ENCODE measurements at regions not wholly inside any gene's neighbourhood (a gene's known extent, or its start where the extent isn't known, plus 50 kb on each side); places are given as distances from the start of the nearest gene placed in this dataset.

GRCh38 chr9:135408476-135409254 is 70.9 kb upstream of the PPP1R26 start:
- Histone ChIP-seq H3K9me3 (ENCODE audit: insufficient read depth, low read length) (no peaks in the 10 kb centered on the region), H3K9ac (ENCODE audit: low read length) (no peak overlapping the region), H3K27me3 (ENCODE audit: low read length) (no peaks in the 10 kb centered on the region), H3K4me3 (ENCODE audit: insufficient read depth, low read length, poor library complexity, severe bottlenecking) (no peak overlapping the region), H3K4me2 (ENCODE audit: low read depth, low read length, poor library complexity, severe bottlenecking) (no peak overlapping the region), H3F3A (ENCODE audit: insufficient read depth) (no peaks in the 10 kb centered on the region), H4K20me1 (ENCODE audit: low read depth, low read length) (no peaks in the 10 kb centered on the region), H3K9me2 (replicated peaks; ENCODE audit: insufficient read depth, low read length) (no peaks in the 10 kb centered on the region), H3K27ac (ENCODE audit: low read depth, low read length) (no peak overlapping the region), H2AFZ (ENCODE audit: low read depth, low read length, severe bottlenecking) (no peak overlapping the region), H3K36me3 (ENCODE audit: low read length) (no peaks in the 10 kb centered on the region), H3K79me2 (ENCODE audit: insufficient read depth, low read length) (no peaks in the 10 kb centered on the region)
- TF ChIP-seq CTCF (IDR thresholded peaks at IDR 0.05; ENCODE audit: insufficient read depth, low read length, poor library complexity, severe bottlenecking) (no peak), EZH2phosphoT487 (conservative IDR thresholded peaks at IDR 0.05; ENCODE audit: low read length) (no peak)

GRCh38 chr9:135409286-135410200 is 70.0 kb upstream of the PPP1R26 start:
- no peak overlapping the region for H3K4me3 ChIP-seq (ENCODE audit: insufficient read depth, low read length, poor library complexity, severe bottlenecking)
- no peaks in the 10 kb centered on the region for H3K79me2 ChIP-seq (ENCODE audit: insufficient read depth, low read length)
- H4K20me1 ChIP-seq (ENCODE audit: low read depth, low read length), result no peaks in the 10 kb centered on the region
- H2AFZ ChIP-seq (ENCODE audit: low read depth, low read length, severe bottlenecking), result no peak overlapping the region
- H3K9me2 ChIP-seq (replicated peaks; ENCODE audit: insufficient read depth, low read length), result no peaks in the 10 kb centered on the region
- H3K9me3 ChIP-seq (ENCODE audit: insufficient read depth, low read length), result no peaks in the 10 kb centered on the region
- no peak overlapping the region for H3K4me2 ChIP-seq (ENCODE audit: low read depth, low read length, poor library complexity, severe bottlenecking)
- no peak for TF ChIP-seq CTCF (IDR thresholded peaks at IDR 0.05; ENCODE audit: insufficient read depth, low read length, poor library complexity, severe bottlenecking)
- TF ChIP-seq EZH2phosphoT487 (conservative IDR thresholded peaks at IDR 0.05; ENCODE audit: low read length), result no peak
- H3F3A ChIP-seq (ENCODE audit: insufficient read depth), result no peaks in the 10 kb centered on the region
- no peaks in the 10 kb centered on the region for H3K27me3 ChIP-seq (ENCODE audit: low read length)
- no peak overlapping the region for H3K9ac ChIP-seq (ENCODE audit: low read length)
- H3K27ac ChIP-seq (ENCODE audit: low read depth, low read length), result no peak overlapping the region
- H3K36me3 ChIP-seq (ENCODE audit: low read length), result no peaks in the 10 kb centered on the region

- H3F3A ChIP-seq (ENCODE audit: insufficient read depth), result no peaks in the 10 kb centered on the region
- H3K4me2 ChIP-seq (ENCODE audit: low read depth, low read length, poor library complexity, severe bottlenecking), result no peak overlapping the region
- H4K20me1 ChIP-seq (ENCODE audit: low read depth, low read length), result no peaks in the 10 kb centered on the region
- no peak overlapping the region for H3K4me3 ChIP-seq (ENCODE audit: insufficient read depth, low read length, poor library complexity, severe bottlenecking)
- no peak overlapping the region for H2AFZ ChIP-seq (ENCODE audit: low read depth, low read length, severe bottlenecking)
- H3K79me2 ChIP-seq (ENCODE audit: insufficient read depth, low read length), result no peaks in the 10 kb centered on the region
- no peak overlapping the region for H3K9ac ChIP-seq (ENCODE audit: low read length)
- H3K36me3 ChIP-seq (ENCODE audit: low read length), result no peaks in the 10 kb centered on the region
- H3K9me2 ChIP-seq (replicated peaks; ENCODE audit: insufficient read depth, low read length), result no peaks in the 10 kb centered on the region
- H3K9me3 ChIP-seq (ENCODE audit: insufficient read depth, low read length), result no peaks in the 10 kb centered on the region
- no peaks in the 10 kb centered on the region for H3K27me3 ChIP-seq (ENCODE audit: low read length)
- no peak for TF ChIP-seq CTCF (IDR thresholded peaks at IDR 0.05; ENCODE audit: insufficient read depth, low read length, poor library complexity, severe bottlenecking)
- TF ChIP-seq EZH2phosphoT487 (conservative IDR thresholded peaks at IDR 0.05; ENCODE audit: low read length), result no peak
- H3K27ac ChIP-seq (ENCODE audit: low read depth, low read length), result no peak overlapping the region
Observed at GRCh38 chr9:135410421-135410820, 69.2 kb upstream of the PPP1R26 start.
